Nephron progenitor cell (in vitro differentiated cells): ENCODE measurements at regions not wholly inside any gene's neighbourhood (a gene's known extent, or its start where the extent isn't known, plus 50 kb on each side); places are given as distances from the start of the nearest gene placed in this dataset.

ENCODE experiments used
- DNase-seq: peaks from one replicate; pipeline ENCODE4 v3.0.0; 2021
- H3K27ac Mint-ChIP-seq: 2 replicates; pipeline ENCODE4 v1.8.0; 2021; ENCODE audit warnings: mild to moderate bottlenecking, moderate library complexity, mixed read lengths
- H3K27me3 Mint-ChIP-seq: 2 replicates; pipeline ENCODE4 v1.8.0; 2021; ENCODE audit warnings: mild to moderate bottlenecking, low read depth, mixed read lengths; ENCODE audit not compliant: poor library complexity
- H3K36me3 Mint-ChIP-seq: 2 replicates; pipeline ENCODE4 v1.8.0; 2021; ENCODE audit warnings: low read depth, mixed read lengths
- H3K4me1 Mint-ChIP-seq: 2 replicates; pipeline ENCODE4 v1.8.0; 2021; ENCODE audit warnings: mixed read lengths
- H3K4me3 Mint-ChIP-seq: 2 replicates; pipeline ENCODE4 v1.8.0; 2021; ENCODE audit warnings: mild to moderate bottlenecking, moderate library complexity, mixed read lengths
- H3K9me3 Mint-ChIP-seq: 2 replicates; pipeline ENCODE4 v1.8.0; 2021; ENCODE audit warnings: mild to moderate bottlenecking, moderate library complexity, mixed read lengths
- CTCF ChIP-seq: fragments of 200-600 bp; sonication (generic); IDR thresholded peaks from 2 replicates; pipeline ENCODE4 v1.5.0; 2021; ENCODE audit warnings: antibody characterized with exemption

- peaks cover 14% of the 10 kb centered on the region for H3K27me3 Mint-ChIP-seq
- no peaks in the 10 kb centered on the region for H3K4me1 Mint-ChIP-seq
- no peak overlapping the region for H3K4me3 Mint-ChIP-seq
- no peak overlapping the region for H3K27ac Mint-ChIP-seq
- no peak for DNase-seq
- TF ChIP-seq CTCF = no peak
- no peaks in the 10 kb centered on the region for H3K36me3 Mint-ChIP-seq
- peaks cover 4% of the 10 kb centered on the region for H3K9me3 Mint-ChIP-seq
Observed at GRCh38 chr12:126648074-126648473, 1582.8 kb downstream of the AACS start.

DNA sequence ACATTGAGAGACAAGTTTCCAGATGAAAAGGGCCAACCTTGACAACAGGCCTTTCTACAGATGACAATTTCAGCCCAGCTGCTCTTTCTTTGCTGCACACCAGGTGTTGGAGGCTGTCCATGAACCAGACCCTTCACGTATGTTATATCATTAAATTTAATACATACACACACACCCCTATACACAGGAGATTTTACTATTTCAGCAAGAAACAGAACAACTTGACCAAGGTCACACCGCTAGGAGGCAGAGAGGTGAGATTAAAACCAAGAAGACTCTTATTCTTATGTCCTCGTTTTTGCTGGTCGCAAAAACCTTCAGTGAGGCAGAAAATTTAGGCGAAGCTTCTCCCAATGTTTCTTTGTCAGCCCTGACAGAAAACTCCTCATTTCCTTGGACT is 1585.9 kb downstream of the AACS start:
- Mint-ChIP-seq H3K36me3 (no peaks in the 10 kb centered on the region), H3K9me3 (peaks cover 4% of the 10 kb centered on the region), H3K4me3 (no peak overlapping the region), H3K4me1 (no peaks in the 10 kb centered on the region), H3K27me3 (peaks cover 14% of the 10 kb centered on the region), H3K27ac (no peak overlapping the region)
- TF ChIP-seq CTCF = no peak
- DNase-seq = no peak

GRCh38 chr12:126663304-126664094 is 1598.3 kb downstream of the AACS start:
- peak; percentile 28 for DNase-seq
- peaks cover 21% of the 10 kb centered on the region for H3K9me3 Mint-ChIP-seq
- no peaks in the 10 kb centered on the region for H3K36me3 Mint-ChIP-seq

DNA sequence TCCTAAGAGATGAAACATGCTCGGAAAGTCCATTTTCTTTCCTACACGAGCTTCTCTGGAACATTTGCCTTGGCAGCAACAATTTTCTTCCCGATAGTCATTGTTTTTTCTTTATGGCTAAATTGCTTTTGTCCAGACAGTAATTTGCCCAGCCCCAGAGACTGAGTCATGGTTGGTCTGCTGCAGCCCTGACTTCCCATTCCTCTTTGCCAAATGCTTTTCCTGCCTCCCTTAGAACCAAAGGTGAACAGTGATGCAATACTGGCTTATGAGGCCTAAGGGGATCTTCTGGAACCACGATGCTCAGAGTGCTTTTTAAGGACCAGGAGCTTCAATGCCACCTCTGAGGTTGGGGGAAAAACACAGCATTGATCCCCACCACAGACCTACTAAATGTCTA is 1599.6 kb upstream of the TMEM132C start:
- no peak for DNase-seq
- Mint-ChIP-seq H3K4me1 (no peaks in the 10 kb centered on the region), H3K9me3 (peaks cover 14% of the 10 kb centered on the region), H3K36me3 (no peaks in the 10 kb centered on the region), H3K27ac (no peak overlapping the region), H3K4me3 (no peak overlapping the region), H3K27me3 (peaks cover 12% of the 10 kb centered on the region)
- no peak for TF ChIP-seq CTCF

More at GRCh38 chr12:126663304-126664094, 1598.3 kb downstream of the AACS start:
- H3K4me3 Mint-ChIP-seq = no peak overlapping the region
- no peaks in the 10 kb centered on the region for H3K4me1 Mint-ChIP-seq
- peaks cover 12% of the 10 kb centered on the region for H3K27me3 Mint-ChIP-seq
- TF ChIP-seq CTCF = peak; percentile 54
- no peak overlapping the region for H3K27ac Mint-ChIP-seq

DNA sequence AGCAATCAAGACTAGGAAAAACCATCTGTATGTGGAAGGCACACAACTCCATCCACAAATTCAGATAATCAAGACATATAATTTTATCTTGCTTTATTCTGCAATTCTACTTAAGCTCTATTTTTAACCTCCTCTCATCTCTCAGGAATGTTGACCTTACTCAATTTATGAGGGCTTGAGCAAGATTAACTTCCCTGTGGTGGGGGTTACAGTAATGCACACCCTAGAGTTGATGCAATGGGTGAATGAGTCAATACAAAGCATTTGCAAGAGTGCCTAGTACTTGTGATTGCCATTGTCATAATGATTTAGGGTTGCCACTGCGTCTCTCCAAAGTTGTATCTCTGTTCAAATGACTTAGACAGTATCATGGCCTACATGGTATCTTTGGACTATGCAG is 1598.4 kb upstream of the TMEM132C start:
- Mint-ChIP-seq H3K27ac (no peak overlapping the region), H3K4me3 (no peak overlapping the region), H3K4me1 (no peaks in the 10 kb centered on the region), H3K36me3 (no peaks in the 10 kb centered on the region), H3K9me3 (peaks cover 8% of the 10 kb centered on the region), H3K27me3 (peaks cover 12% of the 10 kb centered on the region)
- DNase-seq = no peak
- no peak for TF ChIP-seq CTCF

GRCh38 chr12:126668961-126669360 is 1598.0 kb upstream of the TMEM132C start:
- Mint-ChIP-seq H3K9me3 (peaks cover 5% of the 10 kb centered on the region), H3K27ac (no peak overlapping the region), H3K36me3 (no peaks in the 10 kb centered on the region), H3K27me3 (peaks cover 12% of the 10 kb centered on the region), H3K4me3 (no peak overlapping the region), H3K4me1 (no peaks in the 10 kb centered on the region)
- TF ChIP-seq CTCF = no peak
- DNase-seq = no peak
